ENCODE measurements at regions not wholly inside any gene's neighbourhood (a gene's known extent, or its start where the extent isn't known, plus 50 kb on each side); places are given as distances from the start of the nearest gene placed in this dataset.

GRCh38 chr2:824524-824923, 126.1 kb upstream of the SNTG2 start:
- TF ChIP-seq, protein P1, sequence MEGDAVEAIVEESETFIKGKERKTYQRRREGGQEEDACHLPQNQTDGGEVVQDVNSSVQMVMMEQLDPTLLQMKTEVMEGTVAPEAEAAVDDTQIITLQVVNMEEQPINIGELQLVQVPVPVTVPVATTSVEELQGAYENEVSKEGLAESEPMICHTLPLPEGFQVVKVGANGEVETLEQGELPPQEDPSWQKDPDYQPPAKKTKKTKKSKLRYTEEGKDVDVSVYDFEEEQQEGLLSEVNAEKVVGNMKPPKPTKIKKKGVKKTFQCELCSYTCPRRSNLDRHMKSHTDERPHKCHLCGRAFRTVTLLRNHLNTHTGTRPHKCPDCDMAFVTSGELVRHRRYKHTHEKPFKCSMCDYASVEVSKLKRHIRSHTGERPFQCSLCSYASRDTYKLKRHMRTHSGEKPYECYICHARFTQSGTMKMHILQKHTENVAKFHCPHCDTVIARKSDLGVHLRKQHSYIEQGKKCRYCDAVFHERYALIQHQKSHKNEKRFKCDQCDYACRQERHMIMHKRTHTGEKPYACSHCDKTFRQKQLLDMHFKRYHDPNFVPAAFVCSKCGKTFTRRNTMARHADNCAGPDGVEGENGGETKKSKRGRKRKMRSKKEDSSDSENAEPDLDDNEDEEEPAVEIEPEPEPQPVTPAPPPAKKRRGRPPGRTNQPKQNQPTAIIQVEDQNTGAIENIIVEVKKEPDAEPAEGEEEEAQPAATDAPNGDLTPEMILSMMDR (conservative IDR thresholded peaks at IDR 0.05; ENCODE audit: low read depth in 2 of 2) = no peak
- no peak for TF ChIP-seq POLR2AphosphoS5 (IDR thresholded peaks at IDR 0.05; ENCODE audit: low read depth)
- TF ChIP-seq ZNF114 (CRISPR knock-in tag; IDR thresholded peaks at IDR 0.05) = no peak
- TF ChIP-seq REST (IDR thresholded peaks at IDR 0.05; ENCODE audit: unreplicated experiment) = no peak

All from GM23338 (cell line).